ENCODE measurements at regions not wholly inside any gene's neighbourhood (a gene's known extent, or its start where the extent isn't known, plus 50 kb on each side); places are given as distances from the start of the nearest gene placed in this dataset.

DNA sequence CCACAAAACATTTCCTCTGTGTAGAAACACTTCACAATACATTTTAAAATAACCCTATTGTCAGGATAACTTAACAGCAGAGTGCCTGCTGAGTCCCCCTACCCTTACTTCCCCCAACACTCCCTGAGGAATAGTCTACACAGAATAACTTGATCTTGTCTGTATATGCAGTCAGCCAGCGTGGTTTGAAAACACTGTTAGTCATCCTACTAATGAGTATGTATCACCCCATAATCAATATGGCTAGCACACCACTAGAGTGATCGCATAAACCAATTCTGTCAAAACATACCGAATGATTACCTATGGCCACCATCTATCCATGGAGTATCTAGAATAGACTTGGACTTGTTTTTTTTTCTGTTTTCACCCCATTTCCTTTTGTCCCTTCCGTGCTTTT lies 152.7 kb upstream of the NECTIN3 start:
- TF ChIP-seq, protein P1, sequence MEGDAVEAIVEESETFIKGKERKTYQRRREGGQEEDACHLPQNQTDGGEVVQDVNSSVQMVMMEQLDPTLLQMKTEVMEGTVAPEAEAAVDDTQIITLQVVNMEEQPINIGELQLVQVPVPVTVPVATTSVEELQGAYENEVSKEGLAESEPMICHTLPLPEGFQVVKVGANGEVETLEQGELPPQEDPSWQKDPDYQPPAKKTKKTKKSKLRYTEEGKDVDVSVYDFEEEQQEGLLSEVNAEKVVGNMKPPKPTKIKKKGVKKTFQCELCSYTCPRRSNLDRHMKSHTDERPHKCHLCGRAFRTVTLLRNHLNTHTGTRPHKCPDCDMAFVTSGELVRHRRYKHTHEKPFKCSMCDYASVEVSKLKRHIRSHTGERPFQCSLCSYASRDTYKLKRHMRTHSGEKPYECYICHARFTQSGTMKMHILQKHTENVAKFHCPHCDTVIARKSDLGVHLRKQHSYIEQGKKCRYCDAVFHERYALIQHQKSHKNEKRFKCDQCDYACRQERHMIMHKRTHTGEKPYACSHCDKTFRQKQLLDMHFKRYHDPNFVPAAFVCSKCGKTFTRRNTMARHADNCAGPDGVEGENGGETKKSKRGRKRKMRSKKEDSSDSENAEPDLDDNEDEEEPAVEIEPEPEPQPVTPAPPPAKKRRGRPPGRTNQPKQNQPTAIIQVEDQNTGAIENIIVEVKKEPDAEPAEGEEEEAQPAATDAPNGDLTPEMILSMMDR (IDR thresholded peaks at IDR 0.05) = no peak
- Histone ChIP-seq H3K36me3 (ENCODE audit: control insufficient read depth, insufficient read depth, low read length) (no peaks in the 10 kb centered on the region), H3K4me1 (ENCODE audit: control insufficient read depth, insufficient read depth, low read length) (no peaks in the 10 kb centered on the region), H3K27ac (ENCODE audit: low read length) (no peak overlapping the region), H3K27me3 (ENCODE audit: control insufficient read depth, insufficient read depth, low read length) (no peaks in the 10 kb centered on the region), H3K9me3 (ENCODE audit: control insufficient read depth, insufficient read depth, low read length) (no peaks in the 10 kb centered on the region), H3K4me3 (ENCODE audit: low read length) (no peak overlapping the region)
- no peaks in the 10 kb centered on the region for H3K36me3 Mint-ChIP-seq
- DNase-seq (no peak), ATAC-seq (no peak)
- H3K27ac Mint-ChIP-seq = no peak overlapping the region
- H3K4me1 Mint-ChIP-seq = no peaks in the 10 kb centered on the region
- H3K27me3 Mint-ChIP-seq (ENCODE audit: low read depth in 2 of 2) = no peaks in the 10 kb centered on the region
- H3K4me3 Mint-ChIP-seq = no peak overlapping the region
- intact Hi-C loops (cut with micrococcal nuclease) = no loop called here
- 74% methylated on average over 3 of the region's 4 CpGs for WGBS (ENCODE audit: insufficient coverage)
- H3K9me3 Mint-ChIP-seq = no peaks in the 10 kb centered on the region

DNA sequence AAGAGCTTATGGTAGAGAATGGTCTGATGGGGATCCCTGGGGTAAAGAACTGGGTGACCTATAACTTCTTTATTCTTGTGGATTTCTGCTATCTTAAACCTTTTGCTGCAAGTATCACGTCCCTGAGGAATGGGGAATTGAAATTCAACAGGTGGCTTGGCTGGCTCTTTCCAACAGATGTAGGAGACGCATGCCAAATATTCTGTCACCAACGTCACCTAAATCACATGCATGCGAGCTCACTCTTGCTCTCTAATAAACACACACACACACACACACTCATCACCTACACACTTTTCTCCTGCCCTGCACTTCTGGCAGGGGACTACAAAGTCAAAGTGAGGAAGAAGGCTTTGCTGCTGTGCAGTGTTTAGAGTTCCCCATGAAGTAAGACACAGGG lies 145.8 kb upstream of the NECTIN3 start:
- DNase-seq (no peak), ATAC-seq (no peak)
- no peaks in the 10 kb centered on the region for H3K9me3 ChIP-seq (ENCODE audit: control insufficient read depth, insufficient read depth, low read length)
- Mint-ChIP-seq H3K27me3 (ENCODE audit: low read depth in 2 of 2) (no peaks in the 10 kb centered on the region), H3K4me1 (no peaks in the 10 kb centered on the region), H3K36me3 (no peaks in the 10 kb centered on the region), H3K27ac (no peak overlapping the region), H3K9me3 (no peaks in the 10 kb centered on the region), H3K4me3 (no peak overlapping the region)
- intact Hi-C loops (cut with micrococcal nuclease) = no loop called here
- no peak overlapping the region for H3K4me3 ChIP-seq (ENCODE audit: low read length)
- no peaks in the 10 kb centered on the region for H3K36me3 ChIP-seq (ENCODE audit: control insufficient read depth, insufficient read depth, low read length)
- H3K4me1 ChIP-seq (ENCODE audit: control insufficient read depth, insufficient read depth, low read length) = no peaks in the 10 kb centered on the region
- TF ChIP-seq, protein P1 (IDR thresholded peaks at IDR 0.05) = no peak
- H3K27ac ChIP-seq (ENCODE audit: low read length) = no peak overlapping the region
- H3K27me3 ChIP-seq (ENCODE audit: control insufficient read depth, insufficient read depth, low read length) = peaks cover 2% of the 10 kb centered on the region
- WGBS (ENCODE audit: insufficient coverage) = 92% methylated on average over 4 of the region's 4 CpGs

DNA sequence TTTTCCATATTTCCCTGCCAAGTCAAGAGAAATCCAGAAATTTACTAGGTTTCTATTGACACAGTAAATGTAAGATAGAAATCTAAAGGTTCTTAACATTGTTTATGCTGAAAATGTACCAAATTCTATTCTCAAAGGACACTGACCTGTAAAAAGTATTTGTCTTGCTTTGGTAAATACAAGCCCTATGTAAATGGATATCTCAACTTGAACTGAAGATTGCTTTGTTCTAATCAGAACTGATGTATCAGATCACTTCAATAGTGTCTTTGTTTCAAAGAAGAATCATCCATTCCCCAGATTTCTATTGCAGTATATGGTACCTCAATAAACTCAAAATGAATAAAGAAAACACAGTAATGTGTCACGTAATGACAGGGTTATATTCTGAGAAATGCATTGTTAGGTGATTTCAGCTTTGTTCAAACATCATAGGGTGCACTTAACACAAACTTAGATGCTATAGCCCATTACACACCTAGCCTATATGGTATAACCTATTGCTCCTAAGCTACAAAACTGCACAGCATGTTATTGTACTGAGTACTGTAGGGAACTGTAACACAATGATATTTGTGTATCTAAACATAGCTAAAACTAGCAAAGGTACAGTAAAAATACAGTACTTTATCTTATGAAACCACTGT lies 143.5 kb upstream of the NECTIN3 start:
- Mint-ChIP-seq H3K27me3 (ENCODE audit: low read depth in 2 of 2) (no peaks in the 10 kb centered on the region), H3K4me1 (no peaks in the 10 kb centered on the region), H3K4me3 (no peak overlapping the region), H3K9me3 (peaks cover 0 to 2% of the 10 kb centered on the region in 2 donors), H3K27ac (no peak overlapping the region), H3K36me3 (no peaks in the 10 kb centered on the region)
- TF ChIP-seq, protein P1 (IDR thresholded peaks at IDR 0.05) = no peak
- intact Hi-C loops (cut with micrococcal nuclease) = no loop called here
- no CpG with 5 or more reads among the region's 1 CpG for WGBS (ENCODE audit: insufficient coverage)
- no peaks in the 10 kb centered on the region for H3K9me3 ChIP-seq (ENCODE audit: control insufficient read depth, insufficient read depth, low read length)
- no peak for ATAC-seq
- H3K4me3 ChIP-seq (ENCODE audit: low read length) = no peak overlapping the region
- H3K27ac ChIP-seq (ENCODE audit: low read length) = no peak overlapping the region
- peaks cover 2% of the 10 kb centered on the region for H3K27me3 ChIP-seq (ENCODE audit: control insufficient read depth, insufficient read depth, low read length)
- no peaks in the 10 kb centered on the region for H3K36me3 ChIP-seq (ENCODE audit: control insufficient read depth, insufficient read depth, low read length)
- H3K4me1 ChIP-seq (ENCODE audit: control insufficient read depth, insufficient read depth, low read length) = no peaks in the 10 kb centered on the region
- DNase-seq = no peak

DNA sequence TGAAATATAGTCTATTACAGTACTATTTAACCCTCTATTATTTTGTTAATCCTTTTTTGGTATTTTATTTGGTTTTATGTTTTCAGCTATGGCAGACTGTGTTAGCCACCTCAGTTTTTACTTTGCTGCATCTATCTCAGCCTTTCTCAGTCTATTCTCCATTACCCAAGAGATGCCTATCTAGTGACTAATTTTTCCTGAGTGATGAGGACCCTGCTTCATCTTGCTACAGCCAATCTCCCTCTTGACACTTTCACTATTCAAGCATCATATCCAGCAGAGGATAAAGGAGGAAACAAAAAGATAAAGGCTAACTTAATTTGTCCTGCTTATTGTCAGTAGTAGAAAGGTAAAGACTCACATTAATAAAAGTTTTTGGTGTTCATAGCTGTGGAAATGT lies 141.8 kb upstream of the NECTIN3 start:
- Mint-ChIP-seq H3K27ac (no peak overlapping the region), H3K4me3 (no peak overlapping the region), H3K36me3 (no peaks in the 10 kb centered on the region), H3K27me3 (ENCODE audit: low read depth in 2 of 2) (no peaks in the 10 kb centered on the region), H3K9me3 (peaks cover under 1 to 2% of the 10 kb centered on the region in 2 donors), H3K4me1 (no peaks in the 10 kb centered on the region)
- TF ChIP-seq, protein P1 (IDR thresholded peaks at IDR 0.05) = no peak
- Histone ChIP-seq H3K36me3 (ENCODE audit: control insufficient read depth, insufficient read depth, low read length) (no peaks in the 10 kb centered on the region), H3K27me3 (ENCODE audit: control insufficient read depth, insufficient read depth, low read length) (peaks cover 2% of the 10 kb centered on the region), H3K4me1 (ENCODE audit: control insufficient read depth, insufficient read depth, low read length) (no peaks in the 10 kb centered on the region), H3K9me3 (ENCODE audit: control insufficient read depth, insufficient read depth, low read length) (no peaks in the 10 kb centered on the region), H3K4me3 (ENCODE audit: low read length) (no peak overlapping the region), H3K27ac (ENCODE audit: low read length) (no peak overlapping the region)
- intact Hi-C loops (cut with micrococcal nuclease) = no loop called here
- DNase-seq (no peak), ATAC-seq (no peak)
